Fibroblast of the aortic adventitia (primary cell): ENCODE measurements at regions not wholly inside any gene's neighbourhood (a gene's known extent, or its start where the extent isn't known, plus 50 kb on each side); places are given as distances from the start of the nearest gene placed in this dataset.

Experiments used
- DNase-seq: peaks from one replicate; pipeline ENCODE4 v3.0.0-alpha.2; 2010; ENCODE audit warnings: low read depth
- H3K4me3 ChIP-seq: 2 replicates; pipeline ENCODE4 v1.5.1; 2011; ENCODE audit warnings: low read depth, mild to moderate bottlenecking, control low read depth, low read length, moderate library complexity
- TF ChIP-seq, protein P1 (sequence below): IDR thresholded peaks from 2 replicates; pipeline ENCODE4 v1.5.1; 2011; ENCODE audit warnings: mild to moderate bottlenecking, low read length, control low read depth, inconsistent platforms; ENCODE audit not compliant: insufficient read depth

DNA sequence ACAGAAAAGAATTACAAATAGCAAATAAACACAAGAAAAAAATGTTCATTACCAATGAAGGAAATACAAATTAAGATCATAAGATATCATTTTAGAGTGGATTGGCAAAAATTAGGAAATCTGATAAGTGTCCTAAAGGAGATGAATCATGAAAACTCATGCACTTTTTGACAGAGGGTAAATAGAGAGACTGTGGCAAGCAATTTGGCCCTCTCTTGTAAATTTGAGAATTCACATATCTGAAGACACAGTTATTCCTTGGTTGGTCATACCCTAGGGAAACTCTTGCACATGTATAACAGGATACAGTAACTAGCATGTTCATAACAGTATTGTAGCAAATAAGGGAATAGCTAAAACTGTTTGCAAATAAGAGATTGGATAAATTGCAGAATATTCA is 246.0 kb upstream of the GADL1 start:
- no peak for DNase-seq
- TF ChIP-seq, protein P1, sequence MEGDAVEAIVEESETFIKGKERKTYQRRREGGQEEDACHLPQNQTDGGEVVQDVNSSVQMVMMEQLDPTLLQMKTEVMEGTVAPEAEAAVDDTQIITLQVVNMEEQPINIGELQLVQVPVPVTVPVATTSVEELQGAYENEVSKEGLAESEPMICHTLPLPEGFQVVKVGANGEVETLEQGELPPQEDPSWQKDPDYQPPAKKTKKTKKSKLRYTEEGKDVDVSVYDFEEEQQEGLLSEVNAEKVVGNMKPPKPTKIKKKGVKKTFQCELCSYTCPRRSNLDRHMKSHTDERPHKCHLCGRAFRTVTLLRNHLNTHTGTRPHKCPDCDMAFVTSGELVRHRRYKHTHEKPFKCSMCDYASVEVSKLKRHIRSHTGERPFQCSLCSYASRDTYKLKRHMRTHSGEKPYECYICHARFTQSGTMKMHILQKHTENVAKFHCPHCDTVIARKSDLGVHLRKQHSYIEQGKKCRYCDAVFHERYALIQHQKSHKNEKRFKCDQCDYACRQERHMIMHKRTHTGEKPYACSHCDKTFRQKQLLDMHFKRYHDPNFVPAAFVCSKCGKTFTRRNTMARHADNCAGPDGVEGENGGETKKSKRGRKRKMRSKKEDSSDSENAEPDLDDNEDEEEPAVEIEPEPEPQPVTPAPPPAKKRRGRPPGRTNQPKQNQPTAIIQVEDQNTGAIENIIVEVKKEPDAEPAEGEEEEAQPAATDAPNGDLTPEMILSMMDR: no peak
- no peak overlapping the region for H3K4me3 ChIP-seq

DNA sequence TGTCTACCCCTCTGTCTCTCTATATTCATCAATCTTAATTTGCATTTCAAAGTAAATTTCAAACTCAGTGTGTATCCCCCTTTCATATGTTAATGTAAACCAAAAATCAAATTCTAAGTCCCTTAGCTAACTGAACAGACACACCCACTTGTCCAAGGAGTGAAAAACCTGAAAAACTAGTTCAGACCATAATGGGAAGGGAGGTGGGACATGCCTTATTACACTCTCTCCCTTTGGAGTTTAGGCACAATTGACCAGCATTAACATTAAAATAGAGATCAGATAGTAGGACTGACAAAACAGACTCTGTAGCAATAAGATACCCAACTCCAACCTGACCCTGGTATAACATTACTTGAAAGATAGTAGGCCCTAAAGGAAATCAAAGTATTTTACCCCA is 247.7 kb upstream of the GADL1 start:
- TF ChIP-seq, protein P1: no peak
- H3K4me3 ChIP-seq: no peak overlapping the region
- DNase-seq: no peak

DNA sequence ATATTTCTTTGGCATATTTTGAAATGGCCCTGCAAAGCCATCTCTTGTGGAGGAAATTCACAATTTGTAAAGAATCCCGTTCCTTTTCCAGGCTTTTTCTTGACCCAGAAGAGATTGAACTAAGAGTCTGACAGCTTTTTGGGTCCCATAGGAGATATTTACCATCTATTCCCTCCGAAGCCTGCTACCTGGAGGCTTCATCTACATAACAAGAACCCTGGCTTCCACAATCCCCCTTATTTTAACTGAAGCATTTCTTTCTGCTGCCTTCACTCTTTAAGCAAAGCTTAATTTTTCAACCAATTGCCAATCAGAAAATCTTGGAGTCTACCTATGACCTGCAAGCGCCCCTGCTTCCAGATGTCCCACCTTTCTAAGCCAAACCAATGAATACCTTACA is 248.1 kb upstream of the GADL1 start:
- TF ChIP-seq, protein P1: no peak
- no peak for DNase-seq
- H3K4me3 ChIP-seq: no peak overlapping the region

DNA sequence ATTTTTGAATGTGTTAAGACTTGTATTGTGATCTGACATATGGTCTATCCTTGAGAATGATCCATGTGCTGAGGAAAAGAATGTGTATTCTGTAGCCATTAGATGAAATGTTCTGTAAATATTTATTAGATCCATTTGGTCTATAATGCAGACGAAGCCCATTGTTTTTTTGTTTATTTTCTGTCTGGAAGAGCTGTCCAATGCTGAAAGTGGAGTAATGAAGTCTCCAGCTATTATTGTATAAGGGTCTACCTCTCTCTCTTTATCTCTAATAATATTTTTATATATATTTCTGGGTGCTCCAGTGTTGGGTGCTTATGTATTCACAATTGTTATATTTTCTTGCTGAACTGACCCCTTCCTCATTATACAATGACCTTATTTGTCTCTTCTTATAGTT is 250.6 kb upstream of the GADL1 start:
- DNase-seq: no peak
- H3K4me3 ChIP-seq: no peak overlapping the region
- TF ChIP-seq, protein P1: no peak

DNA sequence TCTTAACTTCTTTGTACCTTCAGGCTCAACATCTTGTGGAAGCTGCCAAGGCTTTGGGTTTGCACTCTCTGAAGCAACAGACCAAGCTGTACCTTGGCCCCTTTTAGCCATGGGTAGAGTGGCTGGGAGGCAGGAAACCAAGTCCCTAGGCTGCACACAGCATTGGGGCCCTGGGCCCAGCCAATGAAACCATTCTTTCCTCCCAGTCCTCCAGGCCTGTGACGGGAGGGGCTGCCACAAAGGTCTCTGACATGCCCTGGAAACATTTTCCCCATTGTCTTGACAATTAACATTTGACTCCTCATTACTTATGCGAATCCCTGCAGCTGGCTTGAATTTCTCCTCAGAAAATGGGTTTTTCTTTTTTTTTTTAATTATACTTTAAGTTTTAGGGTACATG is 253.1 kb upstream of the GADL1 start:
- no peak for DNase-seq
- H3K4me3 ChIP-seq: no peak overlapping the region
- TF ChIP-seq, protein P1: no peak

DNA sequence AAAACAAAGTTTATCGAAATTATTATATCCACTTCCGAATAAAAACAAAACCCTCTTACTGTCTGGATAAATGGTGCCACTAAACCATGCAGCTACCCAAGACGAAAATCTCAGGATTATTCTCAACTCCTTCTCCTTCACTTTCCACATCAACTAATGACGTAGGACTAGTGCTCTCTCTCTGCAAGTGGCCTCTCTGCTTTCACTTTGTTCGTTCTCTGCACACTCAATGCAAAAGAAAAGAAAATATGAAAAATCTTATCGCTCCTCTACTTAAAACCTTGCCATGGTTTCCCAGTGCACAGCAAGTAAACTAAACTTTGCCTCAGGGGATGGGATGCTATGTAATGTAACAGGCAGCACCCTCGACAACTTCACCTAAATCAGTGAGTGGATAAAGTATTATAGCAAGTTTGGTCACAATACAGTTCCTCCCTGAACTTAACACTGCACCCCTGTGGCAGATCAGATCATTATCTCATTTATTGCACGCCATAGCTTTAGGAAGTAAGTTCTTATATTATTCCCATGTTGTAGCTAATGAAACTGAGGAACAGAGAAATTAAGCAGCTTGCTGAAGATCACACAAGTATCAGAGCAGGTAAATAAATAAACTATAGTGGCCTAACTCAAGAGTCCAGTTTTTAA is 262.7 kb upstream of the GADL1 start:
- no peak for DNase-seq
- H3K4me3 ChIP-seq: no peak overlapping the region
- TF ChIP-seq, protein P1: no peak
